GM18867 (cell line): ENCODE measurements at regions not wholly inside any gene's neighbourhood (a gene's known extent, or its start where the extent isn't known, plus 50 kb on each side); places are given as distances from the start of the nearest gene placed in this dataset.
A peak's percentile ranks its signal among the peaks of the same experiment; 100 is the strongest.

Source experiments
- ATAC-seq: cut with Tn5 transposase; IDR thresholded peaks from one replicate; pipeline ENCODE4 v1.9.1; 2021; ENCODE audit warnings: mild to moderate bottlenecking, moderate library complexity; ENCODE audit not compliant: unreplicated experiment

- ATAC-seq: no peak
Observed at GRCh38 chr4:53821179-53821851, 230.0 kb upstream of the LNX1 start.

DNA sequence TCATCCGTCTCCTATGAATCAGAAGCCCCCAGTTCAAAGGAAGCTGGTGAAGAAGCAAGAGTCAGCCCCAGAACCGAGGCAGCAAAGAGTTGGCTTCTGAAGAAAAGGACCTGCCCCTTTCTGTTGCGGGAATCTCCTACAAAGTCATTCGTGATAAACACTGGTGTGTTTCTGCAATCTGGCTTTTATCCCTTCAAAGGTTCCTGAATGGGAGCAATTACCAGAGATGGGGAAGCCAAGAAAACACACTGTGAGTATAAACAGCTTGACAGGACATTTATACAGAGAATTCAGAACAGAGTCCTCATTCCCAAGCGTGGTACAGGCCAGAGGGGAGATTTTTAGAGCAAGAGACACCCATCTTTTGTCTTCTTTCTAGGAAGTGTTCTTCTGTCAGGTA is 226.8 kb upstream of the LNX1 start:
- ATAC-seq: no peak

DNA sequence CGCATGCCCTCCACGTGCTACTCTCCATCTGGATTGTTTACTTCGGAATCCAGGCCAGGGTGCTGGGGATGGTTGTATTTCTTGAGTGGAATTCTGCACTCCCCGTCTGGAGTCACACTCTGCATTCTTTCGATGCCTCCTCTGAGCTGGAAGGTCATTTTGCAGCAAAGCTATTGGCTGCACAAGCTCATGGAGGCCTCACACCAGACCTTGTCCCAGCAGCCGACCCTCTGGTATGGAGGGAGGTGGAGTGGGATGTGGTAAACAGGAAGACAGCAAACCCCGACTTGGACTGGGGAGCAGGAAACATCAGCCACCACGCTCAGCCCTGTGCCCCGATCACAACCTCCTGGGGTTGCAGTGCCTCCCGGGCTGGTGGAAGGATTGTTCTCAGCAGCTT is 225.3 kb upstream of the LNX1 start:
- no peak for ATAC-seq

- ATAC-seq: no peak
Observed at GRCh38 chr4:53815281-53815680, 224.0 kb upstream of the LNX1 start.

GRCh38 chr4:53813998-53814397 is 222.7 kb upstream of the LNX1 start:
- no peak for ATAC-seq

DNA sequence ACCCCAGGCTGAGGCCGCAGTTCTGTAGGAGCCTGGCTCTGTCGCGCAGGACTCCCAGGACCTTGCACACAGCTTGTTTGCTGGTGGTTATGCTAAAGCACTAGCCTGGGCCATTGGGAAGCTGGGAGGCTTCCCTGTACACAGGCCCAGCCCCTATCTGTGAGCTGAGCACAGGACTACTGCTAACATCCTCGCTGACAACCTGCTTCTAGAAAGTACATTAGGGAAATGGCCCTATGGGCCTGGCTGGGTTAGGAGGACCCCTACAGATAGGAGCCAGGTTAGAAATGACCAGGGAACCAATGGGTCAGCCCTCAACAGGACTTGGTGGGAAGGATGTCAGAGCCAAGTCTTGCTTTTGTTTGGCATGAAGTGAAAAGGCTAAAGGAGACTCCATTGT is 219.4 kb upstream of the LNX1 start:
- no peak for ATAC-seq

DNA sequence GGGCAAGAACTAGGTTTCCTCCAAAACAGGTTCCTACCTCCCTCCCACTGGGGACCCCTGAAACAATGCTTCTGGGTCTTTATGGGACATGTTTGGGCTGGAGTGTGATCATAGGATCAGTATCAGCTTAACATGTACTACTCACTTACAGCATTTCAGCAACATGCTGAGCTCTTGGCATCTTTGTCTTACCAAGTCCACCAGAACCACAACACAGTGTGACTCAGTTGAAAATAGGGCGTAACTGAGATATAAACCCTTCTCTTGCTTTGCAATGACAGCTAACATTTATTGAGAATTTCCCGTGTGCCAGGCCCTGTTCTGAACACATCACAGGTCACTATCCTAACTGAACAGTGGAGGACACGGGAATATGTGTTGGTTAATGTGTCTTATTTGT is 218.5 kb upstream of the LNX1 start:
- no peak for ATAC-seq

DNA sequence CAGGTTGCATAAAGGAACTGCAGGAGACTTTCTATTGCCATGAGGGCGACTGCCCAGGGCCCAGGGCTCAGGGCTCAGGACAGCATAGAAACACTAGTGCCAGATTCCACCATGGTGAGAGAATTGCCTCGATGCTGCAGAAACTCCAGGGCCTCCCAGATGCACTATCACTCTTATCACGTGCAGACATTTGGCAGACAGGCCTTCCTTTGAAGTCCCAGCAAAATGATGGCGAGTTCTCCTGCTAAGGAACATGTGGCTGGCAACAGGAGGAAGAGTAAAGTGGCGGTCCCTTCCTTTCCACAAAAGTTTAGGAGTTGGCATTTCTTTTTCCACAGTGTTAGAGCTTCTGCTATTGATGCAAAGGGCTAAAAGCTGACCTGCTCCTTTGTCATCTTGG is 214.0 kb upstream of the LNX1 start:
- no peak for ATAC-seq

- peak; percentile 89 for ATAC-seq
Observed at GRCh38 chr4:53804719-53805118, 213.4 kb upstream of the LNX1 start.

DNA sequence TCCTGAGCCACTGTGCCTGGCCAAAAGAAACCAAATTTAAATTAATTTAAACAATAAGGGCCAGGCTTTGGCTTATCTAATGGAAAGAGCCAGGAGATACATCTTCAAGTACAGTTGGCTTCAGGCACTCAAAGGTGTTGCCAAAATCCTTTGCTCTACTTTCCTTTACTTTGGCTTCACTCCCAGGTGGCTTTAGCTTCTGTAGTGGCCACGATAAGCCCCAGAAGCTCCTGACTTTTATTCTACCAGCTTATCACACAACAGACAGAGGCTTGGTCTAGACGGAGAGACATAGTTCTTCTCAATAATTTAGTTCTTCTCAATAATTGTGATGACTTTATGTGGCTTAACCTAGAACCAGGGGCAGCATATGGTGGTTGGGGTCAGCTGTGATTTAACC is 211.2 kb upstream of the LNX1 start:
- no peak for ATAC-seq

- ATAC-seq: no peak
Observed at GRCh38 chr4:53801373-53801772, 210.1 kb upstream of the LNX1 start.

- no peak for ATAC-seq
Observed at GRCh38 chr4:53800741-53801140, 209.5 kb upstream of the LNX1 start.

DNA sequence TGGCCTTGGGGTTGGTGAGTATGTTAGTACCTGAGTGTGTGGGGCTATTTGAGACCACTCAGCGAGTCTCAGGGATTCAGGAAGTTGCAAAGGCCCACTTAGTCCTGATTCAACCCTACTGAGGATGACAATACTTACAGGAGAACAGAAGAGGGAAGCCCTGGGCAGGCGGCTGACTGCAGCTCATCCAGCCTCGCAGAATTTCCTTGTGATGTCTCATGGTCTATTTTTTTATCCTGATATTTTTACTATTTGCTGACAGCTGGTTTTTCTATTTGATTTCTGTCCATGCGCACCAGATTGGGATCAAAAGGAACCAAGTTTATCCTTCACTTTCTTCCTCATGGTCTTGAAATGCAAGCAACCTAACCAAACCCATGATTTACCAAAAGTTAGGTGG is 201.8 kb upstream of the LNX1 start:
- ATAC-seq: no peak

- ATAC-seq: no peak
Observed at GRCh38 chr4:53790286-53790685, 199.0 kb upstream of the LNX1 start.

GRCh38 chr4:53788621-53789020 is 197.3 kb upstream of the LNX1 start:
- ATAC-seq: no peak

- ATAC-seq: no peak
Observed at GRCh38 chr4:53788011-53788410, 196.7 kb upstream of the LNX1 start.

DNA sequence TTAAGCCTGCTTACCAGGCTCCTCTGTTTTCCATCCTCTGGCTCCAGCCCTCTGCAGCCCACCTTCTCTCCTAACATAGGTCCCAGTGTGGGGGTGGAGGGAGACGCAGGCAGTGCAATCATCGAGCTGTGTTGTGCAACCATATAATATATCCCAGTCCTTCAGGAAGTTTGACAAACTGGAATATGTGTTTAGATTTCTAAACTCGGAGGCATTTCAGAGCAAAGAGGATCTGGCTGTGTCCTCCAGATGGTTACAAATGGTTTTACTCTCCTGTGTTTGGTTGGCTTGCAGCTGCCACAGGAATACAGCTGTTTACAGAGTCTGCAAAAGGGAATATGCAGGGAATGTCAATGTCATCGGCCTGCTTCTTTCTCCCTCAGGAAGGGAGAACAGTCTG is 195.3 kb upstream of the LNX1 start:
- ATAC-seq: no peak

DNA sequence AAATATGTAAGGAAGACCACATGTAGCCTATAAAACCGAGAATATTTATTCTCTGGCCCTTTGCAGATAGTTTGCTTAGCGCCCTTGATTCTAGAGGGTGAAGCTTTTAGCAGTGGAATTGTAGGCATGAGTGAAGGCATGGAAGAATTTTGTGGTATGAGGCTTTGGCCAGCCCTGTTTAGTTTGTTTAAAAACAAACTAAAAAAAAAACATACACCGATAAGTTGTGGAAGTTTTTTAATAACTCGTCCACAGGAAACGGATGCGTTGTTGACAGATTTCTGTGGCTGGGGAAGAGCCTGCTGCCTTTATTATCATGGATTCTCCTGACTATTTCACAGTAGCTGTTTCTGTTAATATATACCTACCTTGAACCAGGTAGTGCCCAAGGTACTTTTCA is 194.7 kb upstream of the LNX1 start:
- no peak for ATAC-seq

GRCh38 chr4:53784112-53784511 is 192.8 kb upstream of the LNX1 start:
- ATAC-seq: no peak

DNA sequence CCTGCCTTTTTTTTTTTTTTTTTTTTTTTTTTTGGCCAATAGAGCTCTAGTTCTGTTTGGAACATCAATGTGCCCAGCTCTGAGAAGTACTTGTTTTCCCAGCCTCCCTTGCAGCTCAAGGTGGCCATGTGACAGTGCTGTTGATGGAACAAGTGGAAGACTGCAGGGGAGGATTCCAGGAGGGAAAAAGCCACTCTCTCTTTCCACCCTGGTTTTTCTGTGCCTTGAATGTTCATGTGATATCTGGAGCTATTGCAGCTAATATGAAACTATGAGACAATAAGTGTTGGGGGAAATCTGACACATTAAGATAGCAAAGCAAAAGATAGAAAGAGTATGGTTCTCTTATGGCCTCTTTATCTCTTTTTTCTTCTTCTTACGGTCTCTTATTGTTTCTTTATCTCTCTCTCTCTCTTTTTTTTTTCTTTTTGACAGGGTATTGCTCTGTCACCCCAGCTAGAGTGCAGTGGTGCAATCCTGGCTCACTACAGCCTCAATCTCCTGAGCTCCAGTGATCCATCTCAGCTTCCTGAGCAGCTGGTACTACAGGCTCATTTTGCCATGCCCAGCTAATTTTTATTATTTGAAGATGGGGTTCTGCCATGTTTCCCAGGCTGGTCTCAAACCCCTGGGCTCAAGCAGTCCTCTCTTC is 192.0 kb upstream of the LNX1 start:
- ATAC-seq: no peak

GRCh38 chr4:53782458-53782845 is 191.2 kb upstream of the LNX1 start:
- no peak for ATAC-seq

- no peak for ATAC-seq
Observed at GRCh38 chr4:53781629-53782457, 190.6 kb upstream of the LNX1 start.
